GM12872 (cell line): ENCODE measurements at regions not wholly inside any gene's neighbourhood (a gene's known extent, or its start where the extent isn't known, plus 50 kb on each side); places are given as distances from the start of the nearest gene placed in this dataset.

Experiments
- TF ChIP-seq, protein P1 (sequence below): IDR thresholded peaks from 3 replicates; pipeline ENCODE4 v1.5.1; 2011; ENCODE audit warnings: low read depth, mild to moderate bottlenecking, low read length, moderate library complexity; ENCODE audit not compliant: insufficient read depth

DNA sequence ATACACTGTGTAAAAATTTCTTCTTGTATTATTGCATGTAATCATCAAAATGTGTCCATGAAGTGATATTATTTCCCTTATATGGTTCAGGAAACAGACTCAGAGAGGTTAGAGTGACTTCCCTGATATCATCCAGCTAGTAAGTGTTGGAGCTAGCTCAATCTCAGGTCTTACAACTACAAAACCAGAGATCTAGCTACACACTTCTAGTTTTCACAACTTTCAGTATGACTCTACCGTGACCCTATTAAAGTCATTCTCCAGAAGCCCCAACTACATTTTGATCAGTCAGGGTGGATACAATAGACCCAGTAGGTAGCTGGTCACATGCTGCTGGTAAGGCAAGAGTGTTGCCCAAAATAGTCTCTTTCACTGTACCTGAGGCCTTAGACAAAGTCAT is 165.3 kb downstream of the GOLIM4 start:
- TF ChIP-seq, protein P1, sequence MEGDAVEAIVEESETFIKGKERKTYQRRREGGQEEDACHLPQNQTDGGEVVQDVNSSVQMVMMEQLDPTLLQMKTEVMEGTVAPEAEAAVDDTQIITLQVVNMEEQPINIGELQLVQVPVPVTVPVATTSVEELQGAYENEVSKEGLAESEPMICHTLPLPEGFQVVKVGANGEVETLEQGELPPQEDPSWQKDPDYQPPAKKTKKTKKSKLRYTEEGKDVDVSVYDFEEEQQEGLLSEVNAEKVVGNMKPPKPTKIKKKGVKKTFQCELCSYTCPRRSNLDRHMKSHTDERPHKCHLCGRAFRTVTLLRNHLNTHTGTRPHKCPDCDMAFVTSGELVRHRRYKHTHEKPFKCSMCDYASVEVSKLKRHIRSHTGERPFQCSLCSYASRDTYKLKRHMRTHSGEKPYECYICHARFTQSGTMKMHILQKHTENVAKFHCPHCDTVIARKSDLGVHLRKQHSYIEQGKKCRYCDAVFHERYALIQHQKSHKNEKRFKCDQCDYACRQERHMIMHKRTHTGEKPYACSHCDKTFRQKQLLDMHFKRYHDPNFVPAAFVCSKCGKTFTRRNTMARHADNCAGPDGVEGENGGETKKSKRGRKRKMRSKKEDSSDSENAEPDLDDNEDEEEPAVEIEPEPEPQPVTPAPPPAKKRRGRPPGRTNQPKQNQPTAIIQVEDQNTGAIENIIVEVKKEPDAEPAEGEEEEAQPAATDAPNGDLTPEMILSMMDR, result no peak

DNA sequence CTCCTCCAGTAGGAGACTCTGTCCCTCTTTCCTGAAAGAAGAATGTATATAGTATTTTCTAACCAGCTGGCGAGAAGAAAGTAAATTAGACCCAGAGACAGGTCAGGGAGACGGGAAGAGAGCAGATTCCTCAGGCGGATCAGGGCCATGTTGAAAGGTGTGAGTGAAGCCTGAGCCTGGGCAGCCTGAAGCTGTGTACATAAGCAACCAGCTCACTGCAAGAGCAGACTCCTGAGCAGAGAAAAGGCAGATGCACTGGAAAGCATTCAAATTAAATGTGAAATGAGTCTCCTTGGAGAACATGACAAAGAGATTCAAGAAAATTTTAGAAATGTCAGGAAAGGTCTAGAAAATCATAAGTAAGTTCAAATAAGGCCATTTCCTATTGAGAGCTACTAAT is 165.8 kb downstream of the GOLIM4 start:
- TF ChIP-seq, protein P1, result no peak

DNA sequence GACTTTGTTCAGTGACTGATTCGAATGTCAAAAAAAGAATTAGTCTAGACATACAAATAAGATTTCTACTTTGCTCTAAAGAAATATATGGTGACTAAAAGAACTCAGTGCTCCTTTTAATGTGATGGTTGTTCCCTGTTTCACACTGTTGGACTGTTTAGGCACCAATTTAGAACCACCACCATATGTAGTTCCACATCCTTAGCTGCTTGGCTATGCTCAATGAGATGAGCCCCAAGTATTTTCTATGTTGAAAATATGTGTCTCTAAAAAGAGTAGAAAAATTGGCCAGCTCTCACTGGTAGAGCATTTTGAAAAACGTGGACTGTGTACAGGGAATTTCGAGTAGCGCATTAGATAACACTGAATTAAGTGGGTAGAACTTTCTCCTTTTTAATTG is 167.3 kb downstream of the GOLIM4 start:
- TF ChIP-seq, protein P1, result no peak

DNA sequence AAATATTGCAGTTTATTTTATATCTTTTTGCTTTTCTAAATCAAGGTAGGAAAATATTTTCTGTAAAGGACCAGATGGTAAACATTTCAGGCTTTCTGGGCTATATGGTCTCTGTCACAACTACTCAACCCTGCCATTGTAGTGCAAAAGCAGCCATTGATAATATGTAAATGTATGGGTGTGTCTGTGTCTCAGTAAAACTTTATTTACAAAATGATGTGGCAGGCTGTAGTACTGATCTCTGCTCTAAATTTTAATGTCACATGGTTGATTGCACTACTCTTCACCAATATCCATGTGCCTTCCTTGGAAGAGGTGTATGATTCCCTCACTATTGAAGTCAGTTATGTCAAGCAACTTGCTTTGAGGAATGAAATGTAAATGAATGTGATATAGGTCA is 175.0 kb downstream of the GOLIM4 start:
- TF ChIP-seq, protein P1, result no peak

DNA sequence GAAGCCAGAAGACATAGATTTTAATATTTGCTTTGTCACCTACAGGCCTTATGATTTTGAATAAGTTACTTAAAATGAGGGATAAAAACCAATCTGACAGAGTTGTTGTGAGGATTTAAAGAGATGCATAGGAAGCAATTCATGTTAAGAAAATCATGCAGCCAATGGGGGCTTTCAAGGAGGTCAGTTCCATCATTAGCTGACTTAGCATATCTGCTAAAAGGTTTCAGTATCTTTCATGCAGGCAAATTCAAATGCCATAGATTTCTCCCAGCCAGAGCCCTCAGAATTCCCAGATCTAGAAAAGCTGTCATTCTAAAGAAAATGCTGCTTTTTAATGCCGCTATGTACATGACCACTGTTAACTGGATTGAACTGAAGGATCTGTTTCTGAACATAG is 176.1 kb downstream of the GOLIM4 start:
- TF ChIP-seq, protein P1, result no peak

DNA sequence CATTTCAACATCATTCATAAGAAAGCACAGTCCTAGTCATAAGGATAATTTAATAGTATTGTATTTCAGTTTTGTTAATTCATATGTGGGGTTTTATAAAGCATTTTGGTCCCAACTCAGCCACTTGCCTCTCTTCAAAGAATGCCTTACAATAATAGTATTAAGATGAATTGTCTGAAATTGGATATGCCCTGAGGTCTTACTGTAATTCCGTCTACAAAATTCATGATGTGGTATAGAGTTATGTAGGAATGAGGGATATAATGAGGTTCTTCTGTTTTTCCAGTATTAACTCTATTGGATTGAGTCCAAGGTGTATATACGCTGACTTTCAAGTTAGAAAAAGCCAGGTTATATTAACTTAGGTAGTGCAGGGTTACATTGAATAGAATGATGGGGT is 177.0 kb downstream of the GOLIM4 start:
- TF ChIP-seq, protein P1, result no peak

DNA sequence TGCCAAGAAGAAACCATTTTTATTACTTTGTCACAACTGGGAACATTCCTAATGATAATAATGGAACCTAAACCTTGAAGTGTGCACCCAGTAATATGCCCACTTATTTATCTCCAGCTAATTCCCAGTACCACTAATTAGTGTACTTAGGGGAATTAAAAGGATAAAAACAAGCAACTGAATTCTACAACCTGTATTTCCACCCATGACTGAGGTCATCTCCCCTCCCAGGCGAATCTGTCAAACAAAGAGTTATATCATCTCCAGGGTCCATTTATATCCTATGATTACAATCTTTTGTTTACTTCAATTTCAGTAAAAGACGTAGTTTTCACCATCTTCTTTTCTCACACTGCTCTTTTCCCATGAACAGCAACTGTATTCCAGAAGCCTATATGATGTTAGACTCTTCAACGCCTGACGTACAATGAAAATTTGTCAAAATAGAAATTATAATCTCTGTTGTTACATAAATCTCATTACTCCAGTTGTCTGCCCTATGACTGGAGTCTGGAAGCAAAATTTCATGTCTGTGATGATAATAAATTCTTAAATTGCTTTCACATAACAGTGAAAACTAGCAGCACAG is 177.6 kb downstream of the GOLIM4 start:
- TF ChIP-seq, protein P1, result no peak

DNA sequence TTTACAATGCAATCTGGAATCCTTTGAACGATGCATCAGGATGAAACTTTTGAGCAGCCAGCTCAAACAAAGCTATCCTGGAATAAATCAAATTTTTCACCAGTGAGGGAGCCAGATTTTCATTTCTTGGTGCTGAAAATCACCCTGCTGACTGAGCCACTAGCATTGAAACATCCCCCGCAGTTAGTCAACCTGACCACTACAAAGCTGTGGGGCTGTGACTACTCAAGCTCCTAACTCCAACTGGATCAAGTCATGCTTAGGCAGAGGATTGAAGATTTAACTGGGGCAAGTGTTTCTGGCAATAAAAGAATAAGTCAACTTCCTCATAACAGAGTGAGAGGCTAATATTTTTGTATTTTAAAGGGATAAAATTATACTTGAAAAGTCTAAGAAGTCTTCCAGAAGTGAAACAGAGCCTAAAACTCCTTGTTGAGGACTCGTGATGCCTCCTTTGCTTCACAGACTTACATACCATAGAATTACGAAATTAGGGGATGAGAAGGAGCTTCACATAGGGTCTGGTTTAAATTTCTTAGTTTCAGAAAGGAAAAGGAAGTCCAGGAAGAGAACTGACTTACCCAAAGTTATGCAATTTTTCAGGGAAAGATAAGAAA is 177.8 kb downstream of the SERPINI1 start:
- TF ChIP-seq, protein P1, result no peak
